ENCODE measurements at regions not wholly inside any gene's neighbourhood (a gene's known extent, or its start where the extent isn't known, plus 50 kb on each side); places are given as distances from the start of the nearest gene placed in this dataset.
"Not testable (repeated sequence)": the region's sequence is repeated elsewhere in the genome, so short reads cannot be mapped to it uniquely, and the experiment has no call there.

DNA sequence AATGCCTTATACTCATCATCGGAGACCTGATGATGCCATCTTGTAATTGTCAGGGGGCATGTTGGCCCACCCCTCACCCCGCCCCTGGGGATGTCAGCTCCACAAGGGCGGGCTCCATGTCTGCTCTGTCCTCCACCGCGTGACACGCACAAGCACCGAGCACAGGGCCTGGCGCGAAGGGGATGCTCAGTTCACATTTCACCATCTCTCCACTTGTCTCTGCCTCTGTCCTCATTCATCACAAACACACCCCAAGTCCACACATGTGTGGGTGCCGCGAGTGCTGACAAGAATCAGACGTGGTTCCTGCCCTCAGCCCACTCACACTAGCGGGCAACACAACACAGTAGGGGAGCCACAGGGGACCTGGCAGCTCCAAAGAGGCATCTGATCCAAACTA is 151.2 kb upstream of the PTPN1 start:
- Histone ChIP-seq H3K27me3 (no peaks in the 10 kb centered on the region), H3K4me3 (no peak overlapping the region), H3K4me1 (peaks cover 18 to 26% (median 24%) of the 10 kb centered on the region in 3 donors), H3K27ac (no peak overlapping the region), H3K36me3 (no peaks in the 10 kb centered on the region), H3K9me3 (no peaks in the 10 kb centered on the region)
- intact Hi-C loops (cut with DNase I) = no loop called here
- 44 to 68% methylated on average over 4 to 9 of the region's 13 CpGs for WGBS, 2 donors
- no peak for DNase-seq
- TF ChIP-seq, protein P1, sequence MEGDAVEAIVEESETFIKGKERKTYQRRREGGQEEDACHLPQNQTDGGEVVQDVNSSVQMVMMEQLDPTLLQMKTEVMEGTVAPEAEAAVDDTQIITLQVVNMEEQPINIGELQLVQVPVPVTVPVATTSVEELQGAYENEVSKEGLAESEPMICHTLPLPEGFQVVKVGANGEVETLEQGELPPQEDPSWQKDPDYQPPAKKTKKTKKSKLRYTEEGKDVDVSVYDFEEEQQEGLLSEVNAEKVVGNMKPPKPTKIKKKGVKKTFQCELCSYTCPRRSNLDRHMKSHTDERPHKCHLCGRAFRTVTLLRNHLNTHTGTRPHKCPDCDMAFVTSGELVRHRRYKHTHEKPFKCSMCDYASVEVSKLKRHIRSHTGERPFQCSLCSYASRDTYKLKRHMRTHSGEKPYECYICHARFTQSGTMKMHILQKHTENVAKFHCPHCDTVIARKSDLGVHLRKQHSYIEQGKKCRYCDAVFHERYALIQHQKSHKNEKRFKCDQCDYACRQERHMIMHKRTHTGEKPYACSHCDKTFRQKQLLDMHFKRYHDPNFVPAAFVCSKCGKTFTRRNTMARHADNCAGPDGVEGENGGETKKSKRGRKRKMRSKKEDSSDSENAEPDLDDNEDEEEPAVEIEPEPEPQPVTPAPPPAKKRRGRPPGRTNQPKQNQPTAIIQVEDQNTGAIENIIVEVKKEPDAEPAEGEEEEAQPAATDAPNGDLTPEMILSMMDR (IDR thresholded peaks at IDR 0.05) = no peak
- TF ChIP-seq POLR2A (IDR thresholded peaks at IDR 0.05) = no peak

GRCh38 chr20:50359607-50360217 is 150.5 kb upstream of the PTPN1 start:
- WGBS, 2 donors = 63 to 67% methylated on average over 8 of the region's 8 CpGs
- TF ChIP-seq, protein P1 (IDR thresholded peaks at IDR 0.05) = no peak
- TF ChIP-seq POLR2A (IDR thresholded peaks at IDR 0.05) = no peak
- no peaks in the 10 kb centered on the region for H3K27me3 ChIP-seq

DNA sequence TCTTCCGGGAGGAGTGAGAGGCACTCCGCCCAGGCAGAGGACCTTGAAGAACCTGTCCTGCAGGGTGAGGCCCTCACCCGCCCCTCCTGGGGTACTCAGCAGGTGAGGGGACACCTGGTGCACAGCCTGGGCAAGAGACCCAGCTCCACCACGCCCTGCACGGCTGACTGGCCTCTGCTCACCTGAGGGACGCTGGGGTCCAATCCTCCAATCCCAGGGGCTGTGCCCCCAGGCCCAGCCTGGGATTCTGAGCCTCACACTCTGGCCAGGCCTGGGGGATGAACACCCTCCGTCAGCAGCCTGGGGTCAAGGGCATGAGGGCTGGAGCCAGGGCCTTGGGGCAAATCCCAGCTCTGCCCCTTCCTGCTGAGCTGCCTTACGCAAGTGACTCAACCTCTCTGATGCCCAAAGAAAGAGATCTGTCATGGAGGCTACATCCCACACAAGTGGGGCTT is 149.9 kb upstream of the PTPN1 start:
- H3K27ac ChIP-seq = peak overlapping the region in 2 of 4 donors; percentile 49 to 53
- TF ChIP-seq, protein P1 (IDR thresholded peaks at IDR 0.05) = peak in 1 of 6 experiments; percentile 2
- TF ChIP-seq POLR2A (IDR thresholded peaks at IDR 0.05) = no peak
- no peaks in the 10 kb centered on the region for H3K36me3 ChIP-seq
- peaks cover 18 to 26% (median 24%) of the 10 kb centered on the region in 3 donors for H3K4me1 ChIP-seq
- DNase-seq = no peak
- no peak overlapping the region for H3K4me3 ChIP-seq
- WGBS, 2 donors = 71% methylated on average over 2 of the region's 8 CpGs; no CpG with 5 or more reads in 1 of the 2 donors
- no peaks in the 10 kb centered on the region for H3K9me3 ChIP-seq
- no peaks in the 10 kb centered on the region for H3K27me3 ChIP-seq
- intact Hi-C loops (cut with DNase I) = no loop called here

More at GRCh38 chr20:50359607-50360217, 150.5 kb upstream of the PTPN1 start:
- Histone ChIP-seq H3K4me1 (peaks cover 18 to 26% (median 24%) of the 10 kb centered on the region in 3 donors), H3K9me3 (no peaks in the 10 kb centered on the region), H3K36me3 (no peaks in the 10 kb centered on the region), H3K4me3 (no peak overlapping the region), H3K27ac (peak overlapping the region in 3 of 4 donors; percentile 36 to 53 (median 49))
- intact Hi-C loops (cut with DNase I) = no loop called here
- no peak for DNase-seq

DNA sequence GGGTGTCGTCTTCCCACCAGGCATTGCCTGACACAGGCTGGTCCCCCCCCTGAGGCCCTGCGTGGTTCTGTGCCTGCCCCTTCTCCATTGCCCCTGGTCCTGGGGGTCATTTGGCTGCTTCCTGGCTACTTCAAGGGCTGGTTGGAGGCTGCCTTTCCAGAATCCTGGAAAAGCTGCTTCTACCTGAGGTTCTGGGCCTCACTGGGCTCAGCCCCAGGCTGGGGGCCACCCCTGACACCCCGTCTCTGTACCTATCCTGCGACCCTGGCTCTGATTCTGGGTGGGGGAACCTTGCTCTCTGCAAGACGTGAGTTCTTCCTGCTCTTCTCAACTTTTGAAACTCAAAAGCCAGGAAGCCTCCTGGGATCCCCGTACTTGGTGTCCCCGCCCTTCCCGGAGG is 149.3 kb upstream of the PTPN1 start:
- TF ChIP-seq, protein P1 (IDR thresholded peaks at IDR 0.05) = no peak
- TF ChIP-seq POLR2A (IDR thresholded peaks at IDR 0.05) = no peak
- WGBS, 2 donors = 92 to 100% methylated on average over 1 to 2 of the region's 8 CpGs

GRCh38 chr20:50362177-50362576 is 148.0 kb upstream of the PTPN1 start:
- H3K4me3 ChIP-seq; DNase-seq; intact Hi-C loops (cut with DNase I); H3K9me3 ChIP-seq; H3K27ac ChIP-seq; H3K36me3 ChIP-seq; H3K27me3 ChIP-seq: not testable (repeated sequence)
- 91 to 96% methylated on average over 4 to 6 of the region's 6 CpGs for WGBS, 2 donors
- H3K4me1 ChIP-seq = peaks cover 18 to 35% (median 24%) of the 10 kb centered on the region in 3 donors

More for the DNA sequence above, 149.3 kb upstream of the PTPN1 start:
- Histone ChIP-seq H3K36me3 (no peaks in the 10 kb centered on the region), H3K9me3 (no peaks in the 10 kb centered on the region), H3K4me3 (no peak overlapping the region), H3K27ac (no peak overlapping the region), H3K4me1 (peaks cover 18 to 26% (median 24%) of the 10 kb centered on the region in 3 donors), H3K27me3 (no peaks in the 10 kb centered on the region)
- DNase-seq = no peak
- intact Hi-C loops (cut with DNase I) = no loop called here
